ENCODE measurements at regions not wholly inside any gene's neighbourhood (a gene's known extent, or its start where the extent isn't known, plus 50 kb on each side); places are given as distances from the start of the nearest gene placed in this dataset.

- TF ChIP-seq CTCF (IDR thresholded peaks at IDR 0.05; ENCODE audit: control extremely low read depth in 1 of 3, insufficient read depth in 1 of 3, low read depth in 1 of 3, low read length in 3 of 3) (no peak), YY1 (IDR thresholded peaks at IDR 0.05; ENCODE audit: low read depth, low read length) (no peak), BACH1 (IDR thresholded peaks at IDR 0.05; ENCODE audit: low read length) (no peak), EGR1 (IDR thresholded peaks at IDR 0.05; ENCODE audit: borderline replicate concordance, low read depth, low read length) (no peak)
Observed at GRCh38 chr20:8964959-8965562, 103.8 kb upstream of the PLCB4 start (continued).
